SK-N-MC (cell line): ENCODE measurements at regions not wholly inside any gene's neighbourhood (a gene's known extent, or its start where the extent isn't known, plus 50 kb on each side); places are given as distances from the start of the nearest gene placed in this dataset.

Experiments
- EZH2 ChIP-seq: fragments of 200-600 bp; sonication (generic); IDR thresholded peaks from one replicate; pipeline ENCODE4 v1.6.1; 2017; ENCODE audit warnings: antibody characterized with exemption
- POLR2AphosphoS5 ChIP-seq: IDR thresholded peaks from 2 replicates; pipeline ENCODE4 v1.6.1; 2012; ENCODE audit warnings: mild to moderate bottlenecking, low read depth, low read length, borderline replicate concordance

DNA sequence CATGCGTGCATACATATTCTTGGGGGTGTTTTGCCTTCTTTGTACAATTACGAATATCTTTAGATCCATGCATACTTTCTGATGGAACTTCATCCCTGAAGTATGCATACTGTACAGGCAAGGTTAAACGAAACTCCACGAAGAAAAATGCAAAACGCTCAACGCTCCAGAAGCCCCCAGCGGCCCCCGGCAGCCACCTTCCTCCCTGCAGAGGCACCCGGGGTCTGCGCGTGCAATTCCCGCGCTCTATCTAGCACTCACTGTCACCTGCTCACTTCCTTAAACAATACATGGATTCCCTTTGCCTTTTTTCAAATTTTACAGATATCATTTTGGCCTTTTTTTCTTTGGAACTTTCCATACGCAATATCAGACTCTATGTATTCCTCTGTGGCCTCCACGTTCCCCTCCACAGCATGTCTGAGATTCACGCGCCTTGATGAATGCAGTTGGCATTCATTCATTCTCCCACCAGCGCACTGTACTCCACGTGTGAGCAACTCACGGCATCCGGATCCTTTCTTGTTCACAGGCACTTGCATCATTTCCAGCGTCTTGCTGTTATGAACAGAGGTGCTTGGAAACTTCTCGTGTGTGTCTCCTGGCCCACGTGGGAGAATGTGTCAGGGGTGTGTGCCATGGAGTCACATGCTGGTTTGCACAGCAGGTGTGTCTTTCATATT, 214.3 kb downstream of the CTTN start:
- no peak for TF ChIP-seq POLR2AphosphoS5
- no peak for TF ChIP-seq EZH2
